Caco-2 (cell line): ENCODE measurements at regions not wholly inside any gene's neighbourhood (a gene's known extent, or its start where the extent isn't known, plus 50 kb on each side); places are given as distances from the start of the nearest gene placed in this dataset.

Experiments used
- BruUV-seq: library from RNA; stranded (reverse); fragments of 400-500 nt; replicated peaks from 2 replicates; lab custom pipeline; 2021; lab: Mats Ljungman, UMichigan
- CTCF ChIA-PET: fragments of 300-600 bp; sonication (Branson Sonifier 250); formaldehyde crosslinking; loops from one replicate; lab custom pipeline; 2022; ENCODE audit warnings: antibody characterized with exemption; lab: Charles Lee
- POLR2A ChIA-PET: fragments of 300-600 bp; sonication (Branson Sonifier 250); formaldehyde crosslinking; loops from one replicate; lab custom pipeline; 2022; ENCODE audit warnings: antibody characterized with exemption; lab: Charles Lee
- DNase-seq, 2 experiments: peaks; one replicate each; pipeline versions ENCODE4 v3.0.0 to v3.0.0-alpha.2; 2020 to 2022
- H3K27me3 ChIP-seq: replicated peaks from 2 replicates; pipeline ENCODE4 v1.6.0; 2011; ENCODE audit warnings: low read length; ENCODE audit not compliant: control insufficient read depth, insufficient read depth
- H3K36me3 ChIP-seq: 2 replicates; pipeline ENCODE4 v1.5.1; 2011; ENCODE audit warnings: low read length; ENCODE audit not compliant: control insufficient read depth, insufficient read depth
- H3K4me1 ChIP-seq: fragments of 250-450 bp; sonication (Bioruptor Pico); 2 replicates; pipeline ENCODE4 v1.5.1; 2020; ENCODE audit warnings: mild to moderate bottlenecking
- H3K4me3 ChIP-seq: 2 replicates; pipeline ENCODE4 v1.5.1; 2011; ENCODE audit warnings: low read depth, mild to moderate bottlenecking, control low read depth, low read length
- H3K9me3 ChIP-seq: fragments of 250-450 bp; sonication (Bioruptor Pico); 2 replicates; pipeline ENCODE4 v1.5.1; 2020; ENCODE audit warnings: mild to moderate bottlenecking, moderate library complexity
- H3K27ac Mint-ChIP-seq: one replicate; pipeline ENCODE4 v1.8.0; 2022; ENCODE audit warnings: mixed read lengths; ENCODE audit not compliant: unreplicated experiment
- H3K27me3 Mint-ChIP-seq: one replicate; pipeline ENCODE4 v1.8.0; 2022; ENCODE audit warnings: mixed read lengths; ENCODE audit not compliant: insufficient read depth, unreplicated experiment
- H3K36me3 Mint-ChIP-seq: one replicate; pipeline ENCODE4 v1.8.0; 2022; ENCODE audit warnings: mild to moderate bottlenecking, mixed read lengths; ENCODE audit not compliant: insufficient read depth, unreplicated experiment
- H3K4me1 Mint-ChIP-seq: one replicate; pipeline ENCODE4 v1.8.0; 2022; ENCODE audit warnings: low read depth, mixed read lengths; ENCODE audit not compliant: unreplicated experiment
- H3K4me3 Mint-ChIP-seq: one replicate; pipeline ENCODE4 v1.8.0; 2022; ENCODE audit warnings: mild to moderate bottlenecking, moderate library complexity, mixed read lengths; ENCODE audit not compliant: unreplicated experiment
- H3K9me3 Mint-ChIP-seq: one replicate; pipeline ENCODE4 v1.8.0; 2022; ENCODE audit warnings: mixed read lengths; ENCODE audit not compliant: unreplicated experiment
- CTCF ChIP-seq, 2 experiments: fragments of 200-600 bp in 1 of 2; IDR thresholded peaks; 1 replicate in 1 of 2; 2 replicates in 1 of 2; pipeline versions ENCODE4 v1.5.1 to v1.8.0; 2011 to 2022; ENCODE audit warnings: antibody characterized with exemption in 1 of 2, control low read depth in 1 of 2, inconsistent platforms in 1 of 2, low read depth in 1 of 2, low read length in 1 of 2, mild to moderate bottlenecking in 1 of 2, moderate library complexity in 1 of 2; ENCODE audit not compliant: insufficient read depth in 1 of 2, severe bottlenecking in 1 of 2, unreplicated experiment in 1 of 2
- intact Hi-C: fragments of 100-400 bp; cut with micrococcal nuclease; formaldehyde crosslinking; loops from one replicate; pipeline ENCODE4 v1.10.0; 2022; ENCODE audit not compliant: unreplicated experiment

GRCh38 chr16:87248714-87249113 is 68.5 kb downstream of the C16orf95 start:
- ChIA-PET POLR2A (no interaction called here), CTCF (no interaction called here)
- Histone ChIP-seq H3K4me1 (no peaks in the 10 kb centered on the region), H3K4me3 (no peak overlapping the region), H3K9me3 (no peaks in the 10 kb centered on the region), H3K27me3 (no peaks in the 10 kb centered on the region), H3K36me3 (no peaks in the 10 kb centered on the region)
- Mint-ChIP-seq H3K4me1 (no peaks in the 10 kb centered on the region), H3K4me3 (no peak overlapping the region), H3K36me3 (no peaks in the 10 kb centered on the region), H3K27me3 (peaks cover 17% of the 10 kb centered on the region), H3K9me3 (no peaks in the 10 kb centered on the region), H3K27ac (no peak overlapping the region)
- BruUV-seq: no TSS peak
- TF ChIP-seq CTCF (IDR thresholded peaks at IDR 0.05; ENCODE audit: insufficient read depth in 1 of 2, low read depth in 1 of 2, low read length in 1 of 2, severe bottlenecking in 1 of 2, unreplicated experiment in 1 of 2): no peak
- DNase-seq: no peak
- intact Hi-C loops: no loop called here

GRCh38 chr16:87249425-87249824 is 67.8 kb downstream of the C16orf95 start:
- Histone ChIP-seq H3K4me3 (no peak overlapping the region), H3K27me3 (no peaks in the 10 kb centered on the region), H3K4me1 (no peaks in the 10 kb centered on the region), H3K9me3 (no peaks in the 10 kb centered on the region), H3K36me3 (no peaks in the 10 kb centered on the region)
- Mint-ChIP-seq H3K27ac (no peak overlapping the region), H3K9me3 (no peaks in the 10 kb centered on the region), H3K4me1 (no peaks in the 10 kb centered on the region), H3K4me3 (no peak overlapping the region), H3K27me3 (peaks cover 20% of the 10 kb centered on the region), H3K36me3 (no peaks in the 10 kb centered on the region)
- TF ChIP-seq CTCF (IDR thresholded peaks at IDR 0.05; ENCODE audit: insufficient read depth in 1 of 2, low read depth in 1 of 2, low read length in 1 of 2, severe bottlenecking in 1 of 2, unreplicated experiment in 1 of 2): no peak
- no peak for DNase-seq
- CTCF ChIA-PET: no interaction called here
- intact Hi-C loops: no loop called here
- BruUV-seq: no TSS peak
- POLR2A ChIA-PET: no interaction called here

DNA sequence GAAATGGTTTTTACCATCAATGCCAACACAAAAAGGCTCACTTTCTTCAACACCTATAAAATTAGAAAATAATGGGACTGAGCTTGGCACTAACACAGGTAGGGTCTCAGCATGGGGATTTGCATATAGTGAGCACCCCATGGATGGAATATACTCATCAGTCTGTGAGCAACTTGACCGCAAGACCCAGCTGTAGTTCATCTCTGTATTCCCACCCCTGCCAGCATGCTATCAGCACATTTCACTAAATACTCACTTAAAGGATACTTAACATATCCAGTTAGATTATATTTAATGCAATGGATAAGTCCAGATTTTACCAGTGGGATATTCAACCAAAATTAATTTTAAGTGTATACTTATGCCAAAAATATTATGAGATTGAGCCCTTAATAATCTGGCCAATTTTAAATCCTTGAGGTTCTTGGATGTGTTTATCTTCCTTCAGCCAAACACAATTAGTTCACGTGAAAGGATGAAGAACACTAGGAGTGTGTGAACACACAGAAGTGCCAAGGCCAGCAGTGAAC is 66.7 kb downstream of the C16orf95 start:
- Histone ChIP-seq H3K9me3 (no peaks in the 10 kb centered on the region), H3K4me1 (no peaks in the 10 kb centered on the region), H3K36me3 (no peaks in the 10 kb centered on the region), H3K4me3 (no peak overlapping the region), H3K27me3 (no peaks in the 10 kb centered on the region)
- BruUV-seq: no TSS peak
- ChIA-PET POLR2A (interaction anchor here (0.5 kb wide), 1 partner anchor 507 kb away, joined by 4 read pairs; no protein-coding TSS in a partner anchor), CTCF (no interaction called here)
- TF ChIP-seq CTCF (IDR thresholded peaks at IDR 0.05; ENCODE audit: insufficient read depth in 1 of 2, low read depth in 1 of 2, low read length in 1 of 2, severe bottlenecking in 1 of 2, unreplicated experiment in 1 of 2): no peak
- Mint-ChIP-seq H3K36me3 (no peaks in the 10 kb centered on the region), H3K4me1 (no peaks in the 10 kb centered on the region), H3K27me3 (peaks cover 16% of the 10 kb centered on the region), H3K9me3 (no peaks in the 10 kb centered on the region), H3K4me3 (no peak overlapping the region), H3K27ac (no peak overlapping the region)
- DNase-seq: no peak
- intact Hi-C loops: no loop called here
